Activated CD4-positive, alpha-beta T cell treated with anti-CD3 and anti-CD28 coated beads, Interleukin-2, Interleukin-4, amounts not matched to agents 100 ng/mL and 50 ng/mL, durations not matched to agents 16 hours and 8 hours (primary cell): ENCODE measurements at regions not wholly inside any gene's neighbourhood (a gene's known extent, or its start where the extent isn't known, plus 50 kb on each side); places are given as distances from the start of the nearest gene placed in this dataset.
"Not testable (repeated sequence)": the region's sequence is repeated elsewhere in the genome, so short reads cannot be mapped to it uniquely, and the experiment has no call there.

ENCODE experiments used
- DNase-seq: peaks from one replicate; pipeline ENCODE4 v3.0.0-alpha.2; 2020; ENCODE audit warnings: low spot score

DNA sequence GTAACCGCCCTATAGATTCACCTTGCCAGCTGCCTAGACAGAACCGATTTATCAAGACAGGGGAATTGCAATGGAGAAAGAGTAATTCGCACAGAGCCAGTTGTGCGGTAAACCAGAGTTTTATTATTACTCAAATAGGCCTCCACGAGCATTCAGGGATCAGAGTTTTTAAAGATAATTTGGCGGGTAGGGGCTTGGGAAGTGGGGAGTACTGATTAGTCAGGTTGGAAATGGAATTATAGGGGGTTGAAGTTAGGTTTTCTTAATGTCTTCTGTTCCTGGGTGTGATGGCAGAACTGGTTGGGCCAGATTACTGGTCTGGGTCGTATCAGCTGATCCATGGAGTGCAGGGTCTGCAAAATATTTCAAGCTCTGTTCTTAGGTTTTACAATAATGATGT, 756.9 kb upstream of the ADGRB3 start:
- DNase-seq, result not testable (repeated sequence)

DNA sequence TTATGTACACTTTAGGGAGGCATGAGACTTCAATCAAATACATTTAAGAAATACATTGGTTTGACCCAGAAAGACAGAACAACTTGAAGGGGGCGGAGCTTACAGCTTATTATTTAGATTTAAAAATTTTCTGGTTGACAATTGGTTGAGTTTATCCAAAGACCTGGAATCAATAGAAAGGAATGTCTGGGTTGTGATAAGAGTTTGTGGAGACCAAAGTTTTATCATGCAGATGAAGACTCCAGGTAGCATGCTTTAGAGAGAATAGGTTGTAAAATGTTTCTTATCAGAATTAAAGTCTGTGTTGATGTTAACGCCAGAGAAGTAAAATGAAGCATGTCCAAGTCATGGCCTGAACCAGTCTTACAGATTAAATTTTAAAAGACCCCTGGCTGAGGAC, 757.8 kb upstream of the ADGRB3 start:
- DNase-seq, result no peak

DNA sequence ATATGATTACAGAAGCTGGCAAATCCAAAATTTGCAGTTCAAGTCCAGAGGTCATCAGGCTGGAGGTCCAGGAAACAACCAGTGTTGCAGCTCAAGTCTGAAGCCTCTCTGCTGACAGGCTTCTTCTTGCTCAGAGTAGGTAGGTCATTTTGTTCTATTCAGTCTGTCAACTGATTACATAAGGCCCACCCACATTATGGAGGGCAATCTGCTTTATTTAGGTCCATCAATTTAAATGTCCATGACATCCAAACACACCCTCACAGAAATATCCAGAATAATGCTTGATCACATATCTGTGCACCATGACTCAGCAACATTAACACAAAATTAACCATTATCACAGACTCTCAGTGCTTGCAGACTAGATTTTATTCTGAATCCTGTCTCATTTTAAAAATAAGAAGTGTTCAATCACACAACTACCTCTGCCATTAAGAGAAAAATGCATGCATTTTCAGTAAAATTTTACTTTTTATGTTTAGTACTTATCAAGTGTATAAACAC, 759.2 kb upstream of the ADGRB3 start:
- no peak for DNase-seq

DNA sequence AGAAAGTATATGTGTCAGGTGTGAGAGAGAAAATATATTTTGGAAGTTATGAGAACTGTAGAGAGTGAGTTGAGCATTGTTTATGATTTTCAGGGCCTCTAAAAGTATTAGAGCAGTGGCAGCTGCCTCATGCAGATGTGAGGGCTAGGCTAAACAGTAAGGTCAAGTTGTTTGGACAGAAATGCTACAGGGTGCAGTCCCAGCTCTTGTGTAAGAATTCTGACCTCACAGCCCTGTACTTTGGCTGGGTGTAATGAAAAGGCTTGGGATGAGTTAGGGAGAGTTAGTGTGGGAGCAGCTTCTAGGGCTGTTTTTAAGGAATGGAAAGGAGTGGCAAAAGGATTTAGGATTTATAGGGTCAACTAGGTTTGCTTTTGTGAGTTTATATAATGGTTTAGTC, 764.8 kb upstream of the ADGRB3 start:
- no peak for DNase-seq

DNA sequence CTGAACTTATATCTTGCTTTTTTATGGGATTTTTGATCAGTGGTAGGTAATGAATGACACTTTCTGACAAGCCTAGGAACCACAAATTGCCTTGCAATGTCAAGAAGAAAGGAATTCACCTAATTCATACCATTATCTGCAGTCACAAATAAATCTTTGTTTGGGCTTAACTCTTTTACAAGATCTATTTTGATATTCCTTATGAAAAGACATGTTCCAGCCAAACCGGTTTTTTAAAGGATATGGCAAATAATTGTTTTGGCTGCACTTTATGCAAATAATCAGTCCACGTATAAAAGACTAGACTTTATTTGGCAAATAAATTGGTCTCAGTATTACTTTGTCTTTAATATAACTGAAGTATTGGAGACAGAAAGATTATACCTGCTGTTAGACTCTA, 771.7 kb upstream of the ADGRB3 start:
- DNase-seq, result no peak

DNA sequence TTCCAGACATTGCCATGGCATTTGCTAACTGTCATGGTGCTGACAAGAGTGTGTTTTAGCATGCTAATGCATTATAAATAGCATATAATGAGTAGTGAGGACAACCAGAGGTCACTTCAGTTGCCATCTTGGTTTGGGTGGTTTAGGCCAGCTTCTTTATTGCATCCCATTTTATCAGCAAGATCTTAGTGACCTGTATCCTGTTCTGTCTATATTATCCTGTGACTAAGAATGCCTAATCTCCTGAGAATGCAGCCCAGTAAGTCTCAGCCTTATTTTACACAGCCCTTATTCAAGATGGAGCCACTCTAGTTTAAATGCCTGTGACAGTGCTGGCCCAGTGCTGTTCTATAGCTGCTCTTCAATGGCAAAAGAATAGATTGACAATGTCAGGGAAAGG, 781.0 kb upstream of the ADGRB3 start:
- no peak for DNase-seq

DNA sequence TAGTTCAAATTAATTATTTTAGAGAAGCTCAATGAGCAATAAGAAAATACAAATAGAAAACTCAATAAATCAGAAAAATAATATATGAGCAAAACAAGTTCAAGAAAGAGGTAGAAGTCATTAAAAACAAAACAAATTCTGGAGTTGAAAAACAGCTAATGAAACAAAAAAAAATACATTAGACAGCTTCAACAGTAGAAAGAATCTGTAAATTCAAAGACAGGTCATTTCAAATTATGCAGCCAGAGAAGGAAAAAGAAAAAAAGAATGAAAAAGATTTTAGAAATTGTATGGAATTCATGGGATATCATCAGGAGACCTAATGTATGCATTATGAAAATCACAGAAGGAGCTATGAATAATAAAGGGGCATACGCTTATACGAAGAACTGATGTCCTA, 795.3 kb upstream of the ADGRB3 start:
- DNase-seq, result no peak

DNA sequence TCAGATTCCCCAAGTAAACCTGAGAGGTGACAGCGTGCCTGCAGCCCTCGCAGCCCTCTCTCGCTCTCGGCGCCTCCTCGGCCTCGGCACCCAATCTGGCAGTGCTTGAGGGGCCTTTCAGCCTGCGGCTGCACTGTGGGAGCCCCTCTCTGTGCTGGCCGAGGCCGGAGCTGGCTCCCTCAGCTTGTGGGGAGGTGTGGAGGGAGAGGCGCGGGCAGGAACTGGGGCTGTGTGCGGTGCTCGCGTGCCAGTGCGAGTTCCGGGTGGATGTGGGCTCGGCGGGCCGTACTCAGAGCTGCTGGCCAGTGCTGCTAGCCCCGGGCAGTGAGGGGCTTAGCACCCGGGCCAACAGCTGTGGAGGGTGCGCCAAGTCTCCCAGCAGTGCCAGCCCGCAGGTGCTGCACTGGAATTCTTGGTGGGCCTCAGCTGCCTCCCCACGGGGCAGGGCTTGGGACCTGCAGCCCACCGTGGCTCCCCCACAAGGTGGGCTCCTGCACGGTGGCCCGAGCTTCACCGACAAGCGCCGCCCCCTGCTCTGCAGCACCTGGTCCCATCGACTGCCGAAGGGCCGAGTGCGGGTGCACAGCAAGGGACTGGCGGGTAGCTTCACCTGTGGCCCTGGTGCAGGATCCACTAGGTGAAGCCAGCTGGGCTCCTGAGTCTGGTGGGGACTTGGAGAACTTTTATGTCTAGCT, 809.7 kb upstream of the ADGRB3 start:
- no peak for DNase-seq

DNA sequence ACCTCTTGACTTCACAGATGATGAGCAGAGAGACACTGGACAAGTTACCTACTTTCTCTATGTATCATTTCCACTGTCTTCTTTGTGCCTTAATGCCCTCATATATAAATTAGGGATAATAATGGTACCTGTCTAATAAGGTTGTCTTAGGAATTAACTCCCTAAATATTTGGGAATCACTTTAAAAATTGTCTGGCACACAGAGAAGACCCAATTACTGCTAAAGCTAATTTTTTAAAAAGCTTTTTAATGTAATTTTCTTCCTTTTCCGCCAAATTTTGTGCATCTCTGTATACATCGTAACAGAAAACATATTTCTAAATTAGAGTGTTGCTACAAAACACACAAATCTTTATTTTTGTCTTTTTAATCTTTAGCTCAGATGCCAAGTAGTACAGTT, 816.8 kb upstream of the ADGRB3 start:
- DNase-seq, result no peak

DNA sequence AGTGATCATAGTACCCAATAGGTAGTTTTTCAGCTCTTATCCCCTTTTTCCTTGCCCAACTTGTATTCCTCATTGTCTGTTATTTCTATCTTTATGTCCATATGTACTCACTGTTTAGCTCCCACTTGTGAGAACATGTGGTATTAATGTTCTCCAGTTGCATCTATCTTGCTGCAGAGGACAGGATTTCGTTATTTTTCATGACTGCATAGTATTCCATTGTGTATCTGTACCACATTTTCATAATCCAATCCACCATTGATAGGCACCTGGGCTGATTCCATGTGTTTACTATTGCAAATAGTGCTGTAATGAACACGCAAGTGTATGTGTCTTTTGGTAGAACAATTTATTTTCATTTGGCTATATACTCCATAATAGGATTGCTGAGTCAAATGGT, 819.5 kb upstream of the ADGRB3 start:
- no peak for DNase-seq

DNA sequence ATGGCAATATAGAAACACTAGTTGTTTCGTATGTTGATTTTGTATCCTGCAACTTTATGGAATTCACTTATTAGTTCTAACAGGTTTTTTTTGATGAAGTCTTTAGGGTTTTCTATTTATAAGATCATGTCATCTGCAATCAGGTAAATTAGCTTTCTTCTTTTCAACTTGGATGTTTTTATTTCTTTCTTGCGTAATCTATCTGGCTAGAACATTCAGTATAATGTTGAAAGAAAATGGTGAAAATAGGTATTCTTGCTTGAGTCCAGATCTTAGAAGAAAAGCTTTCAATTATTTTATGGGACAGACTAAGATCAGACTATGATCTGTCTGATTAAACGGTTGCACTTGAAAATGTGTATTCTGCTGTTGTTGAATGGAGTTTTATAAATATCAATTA, 820.8 kb upstream of the ADGRB3 start:
- no peak for DNase-seq

DNA sequence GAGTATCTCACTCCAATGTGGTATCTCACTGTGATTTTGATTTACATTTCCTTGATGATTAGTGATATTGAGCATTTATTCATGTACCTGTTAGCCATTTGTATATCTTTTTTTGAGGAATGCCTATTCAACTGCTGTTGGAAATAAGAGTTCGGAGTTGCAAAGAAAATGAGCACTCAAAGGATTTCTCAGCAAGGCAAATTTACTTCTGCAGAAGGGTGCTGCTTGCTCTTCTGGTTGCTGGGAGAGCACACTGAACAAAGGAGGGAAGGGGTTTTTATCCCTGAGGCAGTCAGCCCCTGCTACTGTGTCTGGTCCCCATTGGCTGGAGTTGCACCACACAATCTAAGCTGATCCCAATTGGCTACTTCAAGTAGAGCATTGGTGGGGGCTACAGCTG, 822.4 kb upstream of the ADGRB3 start:
- DNase-seq, result no peak

DNA sequence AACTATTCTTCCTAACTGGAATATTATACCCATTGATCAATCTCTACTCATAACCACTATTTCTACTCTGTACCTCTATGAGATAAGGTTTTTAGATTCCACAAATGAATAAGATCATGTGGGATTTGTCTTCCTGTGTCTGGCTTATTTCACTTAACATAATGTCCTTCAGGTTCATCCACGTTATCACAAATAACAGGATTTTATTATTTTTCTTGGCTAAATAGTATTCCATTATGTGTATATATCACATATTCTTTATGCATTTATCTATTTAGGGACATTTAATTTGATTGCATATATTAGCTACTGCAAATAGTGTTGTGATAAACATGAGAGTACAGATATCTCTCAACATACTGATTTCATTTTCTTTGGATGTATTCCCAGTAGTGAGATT, 823.0 kb upstream of the ADGRB3 start:
- DNase-seq, result no peak

DNA sequence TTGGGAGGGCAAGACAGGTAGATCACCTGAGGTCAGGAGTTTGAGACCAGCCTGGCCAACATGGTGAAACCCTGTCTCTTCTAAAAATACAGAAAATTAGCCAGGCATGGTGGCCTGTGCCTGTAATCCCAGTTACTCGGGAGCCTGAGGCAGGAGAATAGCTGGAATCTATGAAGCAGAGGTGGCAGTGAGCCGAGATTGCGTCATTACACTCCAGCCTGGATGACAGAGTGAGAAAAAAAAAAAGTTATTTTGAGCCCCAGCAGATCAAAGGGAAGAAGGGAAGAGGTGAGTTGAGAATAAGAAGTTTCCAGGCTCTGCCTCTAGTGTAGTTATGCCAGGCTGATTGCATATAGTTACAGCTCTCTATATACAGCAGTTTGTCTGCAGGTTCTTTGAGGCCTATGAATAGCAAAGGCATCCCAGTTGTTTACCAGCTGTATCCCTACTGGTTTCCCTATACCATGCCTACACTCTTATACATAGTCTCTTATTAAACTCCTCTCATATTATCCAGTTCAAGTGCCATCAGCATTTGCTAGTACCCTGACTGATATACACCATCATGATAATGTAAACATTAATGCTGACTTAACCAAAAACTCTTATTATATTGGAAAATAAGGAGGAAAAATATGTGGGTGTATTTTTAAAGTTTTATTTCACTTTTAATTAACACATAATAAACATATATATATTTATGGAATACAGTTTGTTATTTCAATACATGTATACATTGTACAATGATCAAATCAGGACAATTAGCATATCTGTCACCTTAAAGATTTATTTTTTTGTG, 823.6 kb upstream of the ADGRB3 start:
- no peak for DNase-seq

DNA sequence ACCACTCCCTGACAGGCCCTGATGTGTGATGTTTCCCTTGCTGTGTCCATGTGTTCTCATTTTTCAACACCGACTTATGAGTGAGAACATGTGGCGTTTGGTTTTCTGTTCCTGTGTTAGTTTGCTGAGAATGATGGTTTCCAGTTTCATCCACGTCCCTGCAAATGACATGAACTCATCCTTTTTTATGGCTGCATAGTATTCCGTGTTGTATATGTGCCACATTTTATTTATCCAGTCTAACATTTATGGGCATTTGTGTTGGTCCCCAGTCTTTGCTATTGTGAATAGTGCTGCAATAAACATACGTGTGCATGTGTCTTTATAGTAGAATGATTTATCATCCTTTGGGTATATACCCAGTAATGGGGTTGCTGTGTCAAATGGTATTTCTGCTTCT, 830.3 kb upstream of the ADGRB3 start:
- DNase-seq, result not testable (repeated sequence)

DNA sequence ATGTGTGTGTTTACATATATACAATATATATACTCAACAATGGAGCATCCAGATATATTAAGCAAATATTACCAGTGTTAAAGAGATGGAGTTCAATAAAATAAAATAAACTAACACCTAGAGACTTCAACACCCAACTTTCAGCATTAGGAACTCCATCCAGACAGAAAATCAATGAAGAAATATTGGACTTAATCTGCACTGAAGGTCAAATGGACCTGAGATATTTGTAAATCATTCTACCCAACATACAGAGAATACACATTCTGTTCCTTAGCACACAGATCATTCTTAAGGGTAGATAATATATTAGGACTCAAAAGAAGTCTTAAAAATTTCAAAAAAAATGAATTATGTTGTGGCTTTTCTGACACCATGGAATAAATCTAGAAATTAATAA, 832.3 kb upstream of the ADGRB3 start:
- DNase-seq, result no peak

DNA sequence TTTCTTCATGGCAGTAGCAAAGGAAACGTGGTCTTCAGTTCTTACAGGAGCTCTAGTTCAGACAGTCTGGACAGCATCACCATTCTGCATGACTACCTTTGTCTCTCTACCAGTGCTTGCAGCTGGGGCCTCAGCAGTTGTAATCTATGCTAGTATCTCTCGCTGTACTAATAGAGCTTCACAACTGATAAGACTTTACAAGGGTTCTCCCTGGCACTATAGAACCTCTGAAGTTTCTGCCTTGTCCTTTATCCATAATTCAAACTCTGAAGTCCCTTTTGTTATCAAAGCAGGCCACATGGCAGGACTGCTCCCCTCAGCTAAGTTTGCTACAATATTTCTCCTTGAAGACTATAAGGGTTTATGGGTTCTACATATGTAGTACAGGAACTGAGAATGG, 842.1 kb upstream of the ADGRB3 start:
- DNase-seq, result no peak

DNA sequence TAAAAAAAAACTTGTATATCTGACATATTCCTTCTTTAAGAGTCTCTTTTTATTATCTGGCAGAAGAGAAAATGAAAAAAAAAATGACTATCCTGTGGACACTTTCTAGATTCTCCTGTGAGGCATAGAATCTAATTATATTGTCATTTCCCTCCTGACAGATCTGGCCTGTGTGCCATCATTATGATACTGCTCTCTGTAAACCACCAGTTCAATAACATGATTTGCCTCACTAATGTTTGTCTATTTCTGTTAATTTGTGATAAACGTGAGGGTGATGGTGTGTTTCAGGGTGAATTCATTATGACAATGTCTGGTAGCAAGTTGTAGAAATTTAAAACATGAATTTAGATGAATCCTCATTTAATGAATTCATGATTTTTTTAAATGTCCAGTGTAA, 844.5 kb upstream of the ADGRB3 start:
- DNase-seq, result no peak

DNA sequence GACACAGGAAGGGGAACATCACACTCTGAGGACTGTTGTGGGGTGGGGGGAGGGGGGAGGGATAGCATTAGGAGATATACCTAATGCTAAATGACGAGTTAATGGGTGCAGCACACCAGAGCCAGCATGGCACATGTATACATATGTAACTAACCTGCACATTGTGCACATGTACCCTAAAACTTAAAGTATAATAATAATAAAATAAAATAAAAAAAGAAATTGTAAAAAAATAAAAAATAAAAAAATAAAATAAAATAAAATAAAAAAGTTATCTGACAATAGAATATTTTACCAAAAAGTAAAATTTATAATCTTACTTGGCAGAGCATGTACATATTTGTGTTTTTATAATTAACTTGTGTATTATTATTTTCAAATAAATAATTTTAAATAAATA, 848.0 kb upstream of the ADGRB3 start:
- DNase-seq, result not testable (repeated sequence)

DNA sequence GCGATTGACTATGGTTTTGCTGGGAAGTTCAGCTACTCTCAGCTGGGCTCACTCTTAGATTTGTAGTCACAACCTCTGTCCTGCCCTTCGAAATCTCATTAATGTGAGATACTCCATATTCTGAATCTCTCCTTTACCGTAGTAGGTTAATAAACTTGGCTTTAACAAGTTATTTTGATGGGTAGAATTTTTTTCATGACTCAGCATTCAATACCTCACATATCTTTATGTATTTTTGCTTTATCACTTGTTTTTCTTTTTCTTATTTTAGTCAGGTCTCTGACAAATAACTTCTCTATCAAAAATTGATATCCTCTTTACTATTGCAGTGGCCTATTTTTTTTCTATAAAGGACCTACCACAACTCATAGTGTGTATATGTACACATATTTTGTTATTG, 855.2 kb upstream of the ADGRB3 start:
- no peak for DNase-seq

DNA sequence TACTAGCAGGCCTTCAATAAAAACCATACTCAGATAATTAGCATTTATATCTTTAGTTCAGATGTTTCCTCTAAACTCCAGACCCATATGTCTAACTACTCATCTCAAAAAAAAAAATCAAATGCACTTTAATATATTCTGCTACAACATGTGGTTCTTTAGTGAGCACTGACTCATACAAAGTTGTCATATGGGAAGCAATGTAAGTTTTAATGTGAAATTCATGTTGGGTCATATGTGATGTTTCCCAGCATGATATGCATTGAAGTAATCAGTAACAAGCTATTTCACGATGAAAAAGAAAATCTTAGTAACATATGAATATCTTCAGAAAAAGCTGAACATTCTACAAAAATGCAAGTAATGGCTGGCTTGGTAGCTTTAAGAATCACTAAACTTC, 859.7 kb upstream of the ADGRB3 start:
- DNase-seq, result no peak

DNA sequence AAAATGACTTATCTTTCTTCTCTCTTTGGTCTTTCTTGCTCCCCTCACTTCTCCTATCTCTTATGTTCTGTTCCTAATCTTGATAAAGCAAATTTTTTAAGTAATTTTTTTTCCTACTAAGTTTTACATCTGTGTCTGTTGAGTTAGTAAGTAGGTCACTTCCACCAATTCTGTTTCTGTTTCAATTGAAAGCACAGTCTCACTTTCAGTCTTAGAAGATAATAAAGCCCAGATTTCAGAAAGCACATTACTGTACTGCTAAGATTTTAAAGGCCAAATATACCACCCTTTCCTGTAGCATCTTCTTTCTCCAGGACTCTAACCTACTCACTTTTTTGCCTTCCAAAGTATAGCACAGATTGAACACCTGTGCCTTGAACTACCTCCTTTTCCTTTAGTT, 866.1 kb upstream of the ADGRB3 start:
- DNase-seq, result no peak

DNA sequence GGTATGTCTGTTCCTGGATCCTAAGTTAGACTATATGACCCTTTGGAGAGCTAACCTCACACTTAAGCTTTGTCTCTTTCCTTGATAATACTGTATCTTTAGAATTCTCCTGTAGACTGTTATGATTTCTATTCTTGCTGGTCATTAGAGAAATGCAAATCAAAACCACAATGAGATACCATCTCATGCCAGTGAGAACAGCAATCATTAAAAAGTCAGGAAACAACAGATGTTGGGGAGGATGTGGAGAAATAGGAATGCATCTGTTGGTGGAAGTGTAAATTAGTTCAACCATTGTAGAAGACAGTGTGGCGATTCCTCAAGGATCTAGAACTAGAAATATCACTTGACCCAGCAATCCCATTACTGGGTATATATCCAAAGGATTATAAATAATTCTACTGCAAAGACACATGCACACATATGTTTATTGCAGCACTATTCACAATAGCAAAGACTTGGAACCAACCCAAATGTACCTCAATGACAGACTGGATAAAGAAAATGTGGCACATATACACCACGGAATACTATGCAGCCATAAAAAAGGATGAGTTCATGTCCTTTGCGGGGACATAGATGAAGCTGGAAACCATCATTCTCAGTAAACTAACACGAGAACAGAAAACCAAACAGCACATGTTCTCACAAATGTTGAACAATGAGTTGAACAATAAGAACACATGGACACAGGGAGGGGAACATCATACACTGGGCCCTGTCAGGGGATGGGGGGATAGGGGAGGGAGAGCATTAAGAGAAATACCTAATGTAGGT, 867.8 kb upstream of the ADGRB3 start:
- not testable (repeated sequence) for DNase-seq
